ENCODE measurements at regions not wholly inside any gene's neighbourhood (a gene's known extent, or its start where the extent isn't known, plus 50 kb on each side); places are given as distances from the start of the nearest gene placed in this dataset.
"Not testable (repeated sequence)": the region's sequence is repeated elsewhere in the genome, so short reads cannot be mapped to it uniquely, and the experiment has no call there.

GRCh38 chr3:158026236-158026635 is 80.0 kb downstream of the SHOX2 start:
- DNase-seq (ENCODE audit: low read depth): no peak

GRCh38 chr3:158019897-158020296 is 86.3 kb downstream of the SHOX2 start:
- not testable (repeated sequence) for DNase-seq (ENCODE audit: low read depth)

GRCh38 chr3:158018462-158018861 is 87.8 kb downstream of the SHOX2 start:
- DNase-seq (ENCODE audit: low read depth): no peak

- no peak for DNase-seq (ENCODE audit: low read depth)
Observed at GRCh38 chr3:158012901-158013300, 93.3 kb downstream of the SHOX2 start.

GRCh38 chr3:158005391-158006100 is 100.7 kb downstream of the SHOX2 start:
- no peak for DNase-seq (ENCODE audit: low read depth)

GRCh38 chr3:157999246-157999645 is 107.0 kb downstream of the SHOX2 start:
- no peak for DNase-seq (ENCODE audit: low read depth)

- DNase-seq (ENCODE audit: low read depth): no peak
Observed at GRCh38 chr3:157982359-157982758, 123.9 kb downstream of the SHOX2 start.

GRCh38 chr3:157981819-157982218 is 124.4 kb downstream of the SHOX2 start:
- DNase-seq (ENCODE audit: low read depth): no peak

GRCh38 chr3:157979022-157979421 is 127.2 kb downstream of the SHOX2 start:
- no peak for DNase-seq (ENCODE audit: low read depth)

GRCh38 chr3:157961665-157962064 is 144.6 kb downstream of the SHOX2 start:
- DNase-seq (ENCODE audit: low read depth): no peak

GRCh38 chr3:157958457-157958856 is 147.8 kb downstream of the SHOX2 start:
- no peak for DNase-seq (ENCODE audit: low read depth)

GRCh38 chr3:157956850-157957249 is 149.4 kb downstream of the SHOX2 start:
- no peak for DNase-seq (ENCODE audit: low read depth)

GRCh38 chr3:157956176-157956575 is 150.0 kb downstream of the SHOX2 start:
- no peak for DNase-seq (ENCODE audit: low read depth)

GRCh38 chr3:157953565-157953964 is 152.7 kb downstream of the SHOX2 start:
- no peak for DNase-seq (ENCODE audit: low read depth)

- no peak for DNase-seq (ENCODE audit: low read depth)
Observed at GRCh38 chr3:157948605-157949383, 157.4 kb downstream of the SHOX2 start.

GRCh38 chr3:157939166-157939565 is 167.1 kb downstream of the SHOX2 start:
- DNase-seq (ENCODE audit: low read depth): no peak

GRCh38 chr3:157938154-157938779 is 168.0 kb downstream of the SHOX2 start:
- DNase-seq (ENCODE audit: low read depth): no peak

GRCh38 chr3:157931517-157931916 is 174.7 kb downstream of the SHOX2 start:
- no peak for DNase-seq (ENCODE audit: low read depth)

GRCh38 chr3:157930000-157930780 is 176.0 kb downstream of the SHOX2 start:
- no peak for DNase-seq (ENCODE audit: low read depth)

- DNase-seq (ENCODE audit: low read depth): no peak
Observed at GRCh38 chr3:157926822-157927221, 179.4 kb downstream of the SHOX2 start.

GRCh38 chr3:157922614-157923013 is 183.6 kb downstream of the SHOX2 start:
- no peak for DNase-seq (ENCODE audit: low read depth)

- DNase-seq (ENCODE audit: low read depth): no peak
Observed at GRCh38 chr3:157921811-157922210, 184.4 kb downstream of the SHOX2 start.

Measured in stimulated activated CD8-positive, alpha-beta memory T cell treated with anti-CD3 and anti-CD28 coated beads, Interleukin-15, amount 100 ng/mL, for 1 hour (primary cell).